GF-D8 (cell line): ENCODE measurements at regions not wholly inside any gene's neighbourhood (a gene's known extent, or its start where the extent isn't known, plus 50 kb on each side); places are given as distances from the start of the nearest gene placed in this dataset.

Experiments
- DNase-seq: peaks from one replicate; lab custom pipeline; 2025; lab: John Stamatoyannopoulos, UW

GRCh38 chr6:148104131-148104530, 238.5 kb upstream of the SASH1 start:
- no peak for DNase-seq

GRCh38 chr6:148105695-148106094, 236.9 kb upstream of the SASH1 start:
- DNase-seq = no peak

GRCh38 chr6:148107911-148108310, 234.7 kb upstream of the SASH1 start:
- DNase-seq = no peak

GRCh38 chr6:148109732-148110131, 232.9 kb upstream of the SASH1 start:
- no peak for DNase-seq

- DNase-seq = no peak
Observed at GRCh38 chr6:148110925-148111324, 231.7 kb upstream of the SASH1 start.

GRCh38 chr6:148112851-148113319, 229.8 kb upstream of the SASH1 start:
- no peak for DNase-seq

GRCh38 chr6:148116001-148116400, 226.6 kb upstream of the SASH1 start:
- no peak for DNase-seq

- DNase-seq = no peak
Observed at GRCh38 chr6:148118244-148118643, 224.4 kb upstream of the SASH1 start.

GRCh38 chr6:148128014-148128730, 214.5 kb upstream of the SASH1 start:
- no peak for DNase-seq

GRCh38 chr6:148134592-148134991, 208.0 kb upstream of the SASH1 start:
- no peak for DNase-seq

GRCh38 chr6:148136586-148136985, 206.1 kb upstream of the SASH1 start:
- DNase-seq = no peak

GRCh38 chr6:148137652-148138051, 205.0 kb upstream of the SASH1 start:
- DNase-seq = no peak

- DNase-seq = no peak
Observed at GRCh38 chr6:148138573-148138972, 204.1 kb upstream of the SASH1 start.

GRCh38 chr6:148140772-148141557, 201.7 kb upstream of the SASH1 start:
- no peak for DNase-seq

GRCh38 chr6:148142821-148143220, 199.8 kb upstream of the SASH1 start:
- DNase-seq = no peak

GRCh38 chr6:148143771-148144170, 198.9 kb upstream of the SASH1 start:
- no peak for DNase-seq

GRCh38 chr6:148144917-148145521, 197.6 kb upstream of the SASH1 start:
- DNase-seq = peak; percentile 9

GRCh38 chr6:148146717-148147462, 195.7 kb upstream of the SASH1 start:
- DNase-seq = no peak

- DNase-seq = no peak
Observed at GRCh38 chr6:148147463-148147830, 195.2 kb upstream of the SASH1 start.

GRCh38 chr6:148151896-148152643, 190.6 kb upstream of the SASH1 start:
- DNase-seq = no peak

- DNase-seq = no peak
Observed at GRCh38 chr6:148154668-148155067, 188.0 kb upstream of the SASH1 start.

GRCh38 chr6:148155293-148155692, 187.3 kb upstream of the SASH1 start:
- DNase-seq = no peak
